HG02884 (cell line): ENCODE measurements at regions not wholly inside any gene's neighbourhood (a gene's known extent, or its start where the extent isn't known, plus 50 kb on each side); places are given as distances from the start of the nearest gene placed in this dataset.

ENCODE experiments used
- ATAC-seq: cut with Tn5 transposase; IDR thresholded peaks from one replicate; pipeline ENCODE4 v1.9.1; 2021; ENCODE audit warnings: mild to moderate bottlenecking, moderate library complexity; ENCODE audit not compliant: unreplicated experiment

DNA sequence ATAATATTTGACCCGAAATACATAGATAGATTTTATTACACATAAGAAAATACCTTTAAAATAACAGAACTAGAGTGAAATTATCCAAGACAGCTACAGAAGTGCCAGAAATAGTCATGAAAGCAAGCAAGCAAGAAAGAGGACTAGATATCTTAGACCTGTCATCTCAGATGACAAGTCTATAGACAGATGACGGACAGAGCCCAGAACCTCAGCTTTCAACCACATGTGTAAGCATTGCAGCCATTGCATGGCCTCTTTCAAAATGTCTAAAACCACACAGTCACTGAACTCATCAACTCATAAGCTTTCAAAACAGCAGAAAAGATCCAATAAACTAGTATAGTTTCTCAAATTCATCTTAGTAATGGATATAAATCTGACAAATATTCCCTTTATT, 59.8 kb upstream of the FHIT start:
- ATAC-seq: no peak

DNA sequence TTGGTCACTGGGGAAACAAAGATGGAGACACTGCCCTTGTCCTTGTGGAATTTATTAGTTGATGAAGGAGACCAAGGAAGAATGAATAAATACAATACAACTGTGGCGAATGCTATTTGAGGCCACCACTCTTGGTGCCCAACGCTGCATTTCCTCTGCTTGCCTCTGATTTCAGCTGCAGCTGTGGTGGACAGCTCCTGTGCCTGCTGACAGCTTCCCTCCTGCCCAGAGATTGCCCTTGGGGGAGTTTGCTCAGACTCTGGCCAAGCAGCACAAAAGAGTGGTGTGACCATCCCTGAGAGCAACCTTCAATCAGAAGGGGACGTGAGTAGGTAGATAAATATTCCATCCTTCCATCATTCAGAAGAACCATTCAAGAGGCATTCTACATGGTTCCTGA, 64.6 kb upstream of the FHIT start:
- no peak for ATAC-seq

DNA sequence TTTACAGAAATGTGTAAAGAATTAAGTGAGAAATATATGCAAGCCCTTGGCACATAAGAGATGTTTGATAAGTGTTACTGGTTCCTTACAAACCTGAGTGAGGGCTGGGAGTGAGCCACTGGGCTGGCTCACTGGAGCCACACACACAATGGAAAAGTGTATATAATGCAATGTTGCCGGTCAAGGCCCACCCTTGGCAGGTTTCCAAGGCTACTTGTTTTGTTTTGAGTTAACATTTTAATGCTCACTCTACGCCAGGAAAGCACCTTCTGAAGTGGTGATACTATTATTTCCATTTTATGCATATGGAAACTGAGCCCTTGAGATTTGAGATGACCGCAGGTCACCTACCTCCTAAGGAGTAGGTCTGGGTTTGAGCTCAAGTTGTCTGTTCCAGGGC, 71.8 kb upstream of the FHIT start:
- no peak for ATAC-seq

DNA sequence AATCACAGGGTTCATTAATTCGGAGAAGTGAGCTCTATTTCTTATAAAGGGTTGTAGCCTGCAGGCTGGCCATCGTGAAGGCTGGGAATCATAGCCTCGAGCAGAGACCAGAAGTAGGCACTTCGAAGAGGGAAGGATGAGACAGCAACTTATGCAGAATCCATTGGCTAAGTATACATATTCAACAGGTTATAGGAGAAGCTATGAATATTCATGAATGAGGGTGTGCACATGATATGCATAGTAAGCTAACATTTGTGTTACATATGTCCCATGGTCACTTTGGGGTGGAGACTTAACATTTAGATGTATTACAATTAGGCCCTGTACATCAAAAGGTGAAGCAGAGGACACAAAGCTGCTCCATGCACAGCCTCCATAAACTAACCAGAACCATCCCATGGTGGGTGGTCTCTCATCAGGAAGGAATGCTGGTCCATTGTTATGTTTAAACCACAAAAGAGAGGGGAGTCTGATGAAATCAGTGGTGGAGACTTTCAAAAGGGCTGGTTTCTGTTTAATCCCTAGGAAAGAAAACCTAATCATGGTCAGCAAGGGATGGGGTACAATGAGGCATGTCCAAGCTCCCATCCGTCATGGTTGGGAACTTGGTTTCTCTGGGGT, 80.8 kb upstream of the FHIT start:
- ATAC-seq: no peak

DNA sequence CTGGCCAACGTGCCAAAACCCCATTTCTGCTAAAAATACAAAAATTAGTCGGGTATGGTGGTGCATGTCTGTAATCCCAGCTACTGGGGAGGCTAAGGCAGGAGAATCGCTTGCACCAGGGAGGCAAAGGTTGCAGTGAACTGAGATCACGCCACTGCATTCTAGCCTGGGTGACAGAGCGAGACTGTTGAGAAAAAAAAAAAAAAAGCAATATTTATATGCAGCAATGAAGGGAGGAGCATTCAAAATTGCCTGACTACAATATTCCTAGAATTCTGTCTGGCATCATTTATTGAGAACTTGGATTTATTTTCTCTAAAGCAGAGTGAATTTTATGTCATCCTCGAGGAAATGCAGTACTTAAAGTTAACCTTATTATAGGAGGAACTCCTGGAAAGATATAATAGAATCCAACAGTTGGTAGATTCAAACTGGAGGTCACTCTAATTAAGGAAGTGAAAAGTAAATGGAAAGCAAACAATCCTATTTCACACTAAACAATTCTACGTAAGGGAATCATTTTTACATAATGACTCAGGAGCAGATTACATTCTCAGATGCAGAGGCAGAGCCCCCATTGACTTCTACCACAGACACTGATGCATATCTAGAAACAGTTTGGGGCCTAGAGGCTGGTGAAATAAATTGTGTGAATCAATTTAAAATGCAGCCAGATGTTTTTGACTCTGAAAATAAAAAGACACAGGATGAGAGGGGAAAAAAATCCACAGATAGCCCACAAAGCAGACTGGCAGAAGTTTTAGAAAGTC, 82.1 kb upstream of the FHIT start:
- no peak for ATAC-seq

DNA sequence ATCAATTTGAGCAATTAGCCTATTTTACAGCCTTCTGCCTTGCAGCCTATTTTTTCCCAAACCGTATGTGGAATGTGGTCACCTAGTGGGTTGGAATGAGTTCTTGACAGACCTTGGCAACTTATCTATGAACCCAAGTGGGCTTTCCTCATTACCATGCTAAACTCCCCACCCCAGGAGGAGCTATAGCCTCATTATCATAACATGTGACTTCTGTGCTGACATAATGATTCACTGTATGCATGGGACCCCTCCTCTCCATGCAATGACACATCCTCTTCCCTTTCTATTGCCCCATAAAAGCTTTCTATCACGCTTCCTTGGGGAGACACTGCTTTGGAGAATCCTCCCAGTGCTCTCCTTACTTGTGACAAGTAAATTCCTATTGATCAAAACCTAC, 83.5 kb upstream of the FHIT start:
- no peak for ATAC-seq

DNA sequence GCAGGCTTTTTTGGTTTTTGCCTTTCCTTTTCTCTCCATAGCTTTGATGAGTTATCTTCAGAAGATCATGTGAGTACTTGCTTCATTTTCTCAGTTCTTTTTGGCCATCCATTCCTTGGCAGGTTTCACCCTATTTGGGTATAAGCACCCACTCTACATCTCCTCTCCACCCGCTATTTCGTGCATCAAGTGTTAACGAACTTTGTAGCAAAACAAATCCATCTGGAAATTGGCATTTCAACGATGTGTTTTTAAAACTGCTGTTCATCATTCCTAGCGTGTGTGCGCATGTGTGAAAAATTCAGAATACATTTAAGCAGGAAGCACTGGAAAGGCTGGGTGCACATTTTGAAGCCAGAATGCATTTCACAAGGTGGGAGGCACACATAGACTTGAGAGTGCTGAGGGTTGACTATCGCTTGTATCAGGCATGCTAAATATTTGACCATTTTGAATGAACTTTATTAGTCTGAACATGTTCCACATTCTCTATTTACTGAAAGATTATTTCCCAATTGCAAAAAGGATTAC, 89.7 kb upstream of the FHIT start:
- ATAC-seq: no peak

DNA sequence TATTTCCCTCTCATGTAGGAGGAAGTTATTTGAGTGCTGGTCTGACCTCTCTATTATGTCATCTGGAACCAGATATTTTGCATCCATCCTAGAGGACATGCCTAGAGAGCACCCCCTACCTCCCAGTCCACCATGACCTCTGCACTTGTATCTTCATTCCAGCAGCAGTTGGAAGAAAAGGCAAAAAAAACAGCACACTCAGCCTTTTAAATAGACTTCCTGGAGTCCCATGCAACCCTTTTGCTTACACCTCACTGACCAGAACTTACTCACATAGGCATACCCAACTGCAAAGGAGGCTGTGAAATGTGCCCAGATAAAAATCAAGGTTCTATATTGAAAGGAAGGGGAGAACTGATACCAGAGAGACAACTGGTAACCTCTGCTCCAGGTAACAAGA, 92.3 kb upstream of the FHIT start:
- ATAC-seq: no peak

DNA sequence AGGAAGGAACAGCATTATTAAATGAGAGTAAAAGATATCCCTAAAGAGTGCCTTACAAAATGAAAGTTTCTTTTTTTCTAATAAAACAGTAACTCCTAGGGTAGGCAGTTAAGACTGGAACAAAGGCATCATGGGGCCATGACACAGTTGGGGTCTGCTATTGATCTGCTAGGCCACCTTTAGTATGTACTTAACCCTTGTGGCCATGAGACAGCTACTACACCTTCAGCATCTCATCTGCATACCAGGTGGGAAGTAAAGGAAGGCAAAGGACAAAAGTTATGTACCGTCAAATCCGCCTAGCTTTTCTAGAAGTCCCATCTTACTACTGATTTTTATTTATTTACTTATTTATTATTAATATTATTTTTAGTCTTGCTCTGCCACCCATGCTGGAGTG, 93.8 kb upstream of the FHIT start:
- ATAC-seq: no peak

DNA sequence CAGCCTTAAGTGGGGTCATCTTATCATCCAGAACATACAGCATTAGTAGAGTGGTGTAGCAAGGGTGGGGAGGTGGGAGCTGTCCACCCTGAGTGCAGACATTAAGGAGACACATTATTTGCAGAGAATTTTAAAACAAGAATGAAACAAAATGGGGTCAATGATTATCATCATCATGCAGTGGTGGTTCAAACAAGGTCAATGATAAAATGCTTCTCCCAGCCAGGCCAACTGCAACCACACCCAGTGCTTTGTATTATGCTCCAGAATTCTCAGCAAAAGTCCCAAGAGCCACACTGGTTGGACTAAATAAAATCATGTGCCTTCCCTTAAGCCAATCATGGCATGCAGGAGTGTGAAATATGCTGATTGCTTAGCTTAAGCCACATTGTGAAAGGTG, 96.7 kb upstream of the FHIT start:
- ATAC-seq: no peak

DNA sequence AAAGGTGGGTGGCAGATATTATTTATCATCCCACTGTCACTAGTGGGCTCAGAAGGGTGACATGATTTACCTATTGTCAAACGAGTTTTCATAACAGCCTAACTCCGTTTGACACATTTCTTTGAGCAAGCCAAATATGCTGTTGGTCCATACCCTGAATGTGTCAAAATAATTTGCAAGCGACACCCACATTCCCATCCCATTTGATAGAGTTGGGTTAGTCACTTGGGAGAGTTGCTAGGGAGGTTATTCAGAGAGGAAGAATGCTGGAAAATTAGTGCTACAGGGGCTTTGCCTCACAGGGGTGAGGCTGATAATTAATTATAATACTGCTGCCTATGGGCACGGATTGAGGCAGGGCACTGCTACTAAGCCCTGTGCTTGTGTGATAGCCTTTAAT, 98.5 kb upstream of the FHIT start:
- no peak for ATAC-seq

DNA sequence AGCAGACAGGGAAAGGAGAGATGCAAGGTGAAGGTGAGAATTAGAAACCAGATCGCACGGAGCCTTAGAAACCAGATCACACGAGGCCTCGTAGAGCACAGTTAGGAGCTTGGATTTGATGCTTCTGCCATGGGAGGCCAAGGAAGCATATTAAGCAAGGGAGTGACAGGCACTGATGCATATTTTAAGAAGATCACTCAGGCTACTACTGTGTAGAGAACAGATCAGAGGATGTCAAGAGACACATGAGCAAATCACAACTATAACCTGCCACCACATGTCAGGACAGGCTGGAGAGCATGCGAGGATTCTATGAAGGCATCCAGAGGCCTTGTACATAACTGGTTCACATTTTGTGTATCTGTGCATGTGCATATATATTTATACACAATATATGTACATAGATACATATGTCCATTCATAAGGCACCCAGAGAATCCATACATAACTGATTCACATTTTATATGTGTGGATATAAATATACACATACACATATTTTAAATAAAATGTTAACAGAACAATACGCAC, 99.6 kb upstream of the FHIT start:
- no peak for ATAC-seq

DNA sequence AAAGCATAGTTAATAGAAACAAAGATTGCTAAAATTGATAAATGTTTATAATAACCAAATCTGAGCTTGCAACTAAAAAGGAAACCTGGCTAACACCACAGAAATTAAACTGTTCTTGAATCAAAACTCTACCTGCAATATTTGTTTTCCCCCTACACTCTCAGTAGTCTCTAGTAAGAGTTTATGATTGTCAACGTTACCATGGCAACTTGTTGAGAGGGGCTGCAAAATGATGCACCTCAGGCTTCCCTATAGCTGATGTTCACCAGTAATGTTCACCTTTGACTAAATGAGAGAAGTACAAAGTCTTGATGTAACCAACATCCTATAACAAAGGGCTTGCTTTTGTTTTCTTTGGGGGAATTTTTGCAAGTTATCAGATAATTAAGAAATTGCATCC, 101.1 kb upstream of the FHIT start:
- ATAC-seq: no peak

DNA sequence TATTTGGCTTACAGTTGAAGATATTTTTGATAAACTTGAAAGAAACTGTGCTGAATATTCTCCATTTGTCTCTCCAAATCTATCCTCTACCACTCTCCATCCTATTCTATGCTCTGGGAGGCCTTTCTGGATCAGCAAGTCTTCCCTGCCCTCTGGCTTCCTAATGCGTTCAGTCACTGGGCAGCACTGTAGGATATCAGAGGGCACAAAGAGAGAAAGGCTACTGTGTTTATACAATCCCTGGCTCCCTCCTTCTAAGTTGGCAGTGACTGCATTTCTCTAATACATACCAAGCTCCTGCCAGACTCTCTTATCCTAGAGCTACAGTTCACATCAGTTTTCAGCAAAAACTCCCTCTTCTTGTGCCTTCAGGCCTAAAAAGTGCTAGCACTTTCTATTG, 102.1 kb upstream of the FHIT start:
- ATAC-seq: no peak

DNA sequence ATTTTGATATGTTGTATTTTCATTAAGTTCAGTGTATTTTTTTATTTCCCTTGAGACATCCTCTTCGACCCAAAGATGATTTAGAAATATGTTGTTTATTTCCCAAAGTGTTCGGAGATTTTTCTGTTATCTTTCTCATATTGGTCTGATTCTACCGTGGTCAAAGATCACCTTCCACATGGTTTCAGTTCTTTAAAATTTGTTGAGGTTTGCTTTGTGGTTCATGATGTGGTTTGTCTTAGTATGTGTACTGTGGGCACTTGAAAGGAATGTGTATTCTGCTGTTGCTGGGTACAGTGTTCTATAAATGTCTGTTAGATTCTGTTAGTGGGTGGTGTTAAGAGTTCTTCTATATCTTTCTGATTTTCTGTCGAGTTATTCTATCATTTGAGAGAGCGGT, 103.4 kb upstream of the FHIT start:
- ATAC-seq: peak; percentile 31

DNA sequence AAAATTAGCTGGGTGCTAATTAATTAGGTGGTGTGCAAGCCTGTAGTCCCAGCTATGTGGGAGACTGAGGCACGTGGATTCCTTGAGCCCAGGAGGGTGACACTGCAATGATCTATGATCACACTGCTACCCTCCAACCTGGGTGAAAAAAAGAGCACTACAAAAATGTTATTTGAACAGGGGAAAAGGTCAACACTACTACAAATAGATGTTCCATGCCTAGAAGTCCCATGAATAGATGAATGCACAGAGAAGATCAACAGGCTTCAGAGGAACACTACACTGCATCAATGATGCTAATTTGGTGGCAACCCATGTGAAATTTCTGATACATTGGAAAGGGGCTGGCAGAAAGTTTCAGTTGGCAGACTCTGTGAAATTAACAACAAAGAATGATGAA, 105.4 kb upstream of the FHIT start:
- ATAC-seq: no peak

DNA sequence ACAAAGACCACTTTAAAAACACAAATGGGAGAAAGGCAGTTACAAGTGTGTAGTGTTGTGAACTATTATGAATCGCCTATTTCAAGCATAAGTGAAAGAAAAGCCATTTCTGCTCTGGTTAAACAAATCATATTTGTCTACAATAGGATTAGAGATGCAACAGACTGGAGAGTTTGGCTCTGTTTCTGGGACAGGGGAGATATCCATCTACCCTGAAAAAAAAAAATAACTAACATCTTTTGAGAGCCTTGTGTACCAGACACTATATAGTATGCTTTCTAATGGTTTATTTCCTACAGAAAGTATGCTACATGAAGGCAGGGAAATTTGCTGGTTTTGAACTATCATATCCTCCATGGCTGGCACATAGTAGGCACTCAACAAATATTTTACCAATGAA, 106.7 kb upstream of the FHIT start:
- no peak for ATAC-seq

DNA sequence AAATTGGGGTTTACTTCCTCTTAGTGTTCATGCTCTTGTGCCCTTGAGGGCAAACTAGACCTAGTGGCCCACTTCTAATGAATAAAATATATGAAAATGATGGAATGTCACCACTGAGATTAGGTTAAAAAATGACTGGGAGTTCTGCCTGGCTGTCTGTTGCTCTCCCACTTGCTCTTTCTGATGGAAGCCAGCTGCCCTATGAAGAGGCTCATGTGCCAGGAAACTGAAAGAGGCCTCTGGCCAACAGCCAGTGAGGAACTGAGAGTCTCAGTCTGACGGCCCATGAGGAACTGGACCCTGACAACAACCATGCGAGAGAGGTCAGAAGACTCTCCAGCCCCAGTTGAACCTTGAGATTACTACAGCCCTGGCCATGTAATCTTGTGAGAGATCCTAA, 107.1 kb upstream of the FHIT start:
- ATAC-seq: peak; percentile 99

DNA sequence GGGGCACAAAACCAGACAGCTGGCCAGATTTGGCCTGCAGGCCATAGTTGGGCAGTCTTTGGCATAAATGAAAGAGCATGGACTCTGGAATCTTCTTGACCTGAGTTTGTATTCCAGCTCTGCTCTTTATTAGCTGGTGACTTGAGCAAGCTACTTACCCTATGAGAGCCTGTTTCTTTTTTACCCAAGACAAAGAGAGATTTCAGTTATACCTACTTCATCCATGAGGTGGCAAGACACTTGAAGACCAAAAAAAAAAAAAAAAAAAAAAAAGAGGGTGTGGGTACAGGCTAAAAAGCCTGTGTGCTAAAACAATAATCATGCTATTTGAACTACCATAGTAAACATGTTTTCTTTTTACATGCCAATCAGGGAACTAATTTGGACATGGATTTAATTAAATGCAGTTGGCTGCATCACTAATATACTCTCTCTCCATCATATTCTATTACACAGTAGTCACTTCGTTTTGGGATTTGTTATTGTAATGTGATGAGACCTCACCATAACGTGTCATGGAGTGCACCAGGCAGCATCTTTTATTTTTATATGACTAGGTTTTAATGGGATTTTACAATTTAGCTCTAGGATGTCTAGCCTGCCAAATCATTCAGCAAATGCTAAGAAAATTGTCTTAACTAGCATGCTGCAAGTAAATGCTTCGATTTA, 109.2 kb upstream of the FHIT start:
- ATAC-seq: no peak

DNA sequence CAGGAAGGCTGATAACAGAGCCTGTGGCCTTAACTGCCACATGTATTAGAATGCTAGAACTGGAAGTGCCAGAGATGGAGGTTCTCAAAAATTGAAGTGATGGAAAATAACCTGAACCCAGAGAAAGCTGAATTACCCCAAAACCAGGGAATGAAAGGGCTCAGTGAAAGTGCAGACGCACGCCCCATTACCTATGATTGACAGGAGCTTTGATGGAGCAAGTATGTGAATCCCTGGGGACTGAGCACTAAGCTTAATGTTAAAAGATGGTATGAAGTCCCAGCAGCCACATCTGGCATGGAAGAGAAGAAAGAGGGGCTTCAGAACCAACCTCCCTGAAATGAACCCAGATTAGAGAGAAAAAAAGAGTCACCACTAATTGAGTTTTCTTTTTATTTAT, 118.4 kb upstream of the FHIT start:
- ATAC-seq: no peak

DNA sequence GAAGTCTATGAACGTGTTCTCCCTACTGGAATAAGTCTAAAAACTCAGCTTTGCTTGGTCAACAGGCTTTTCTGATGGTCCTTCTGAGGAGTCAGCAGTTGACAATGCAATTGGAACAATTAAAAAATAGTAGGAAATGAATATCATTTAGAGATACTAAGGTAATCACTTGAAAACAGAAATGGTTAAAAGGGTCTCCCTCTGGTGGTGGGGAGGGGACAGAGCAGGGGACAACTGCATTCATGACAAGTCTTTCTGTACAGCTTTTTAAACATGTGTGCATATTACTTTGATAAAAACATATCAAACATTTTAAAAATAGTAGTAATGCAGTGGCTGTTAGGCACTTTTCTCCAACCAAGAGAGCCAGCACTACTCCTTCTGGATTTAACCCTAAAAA, 119.9 kb upstream of the FHIT start:
- peak; percentile 57 for ATAC-seq

DNA sequence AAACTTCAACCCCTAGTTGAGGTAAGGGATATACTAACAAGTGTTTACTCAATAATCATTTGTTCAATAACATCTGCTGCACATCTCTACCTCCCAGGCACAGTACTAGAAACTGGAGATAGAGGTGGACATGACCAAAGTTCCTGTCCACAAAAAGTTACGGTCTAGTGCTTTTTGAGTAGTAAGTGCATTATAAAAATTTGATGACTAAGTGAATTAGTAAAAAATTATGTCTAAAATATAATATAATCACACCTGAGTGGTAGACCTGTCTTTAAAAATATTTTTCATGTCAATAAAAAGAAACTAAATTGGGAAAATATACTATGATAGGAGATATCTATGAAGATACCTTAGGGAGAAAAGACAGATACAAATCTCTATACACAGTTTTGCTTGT, 121.5 kb upstream of the FHIT start:
- no peak for ATAC-seq
